ENCODE measurements at regions not wholly inside any gene's neighbourhood (a gene's known extent, or its start where the extent isn't known, plus 50 kb on each side); places are given as distances from the start of the nearest gene placed in this dataset.
"Not testable (repeated sequence)": the region's sequence is repeated elsewhere in the genome, so short reads cannot be mapped to it uniquely, and the experiment has no call there.

DNA sequence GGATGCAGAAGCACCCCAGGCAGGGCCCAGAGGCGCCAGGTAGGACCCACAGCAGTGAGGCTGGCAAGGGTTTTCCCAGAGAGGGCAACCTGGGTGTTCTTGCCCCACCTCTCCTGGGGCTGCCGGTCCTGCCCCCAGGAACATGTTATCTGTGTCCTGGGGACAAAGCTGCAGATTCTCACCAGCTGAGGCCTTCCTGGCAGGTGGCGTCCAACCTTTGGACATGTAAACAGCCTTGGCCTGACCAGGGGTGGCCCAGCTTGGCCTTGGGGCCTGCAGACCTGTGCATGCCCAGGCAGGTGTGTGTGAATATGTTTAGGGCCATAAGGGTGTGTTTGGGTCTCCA, 101.8 kb upstream of the LARP1 start:
- DNase-seq (ENCODE audit: low read depth), result no peak

DNA sequence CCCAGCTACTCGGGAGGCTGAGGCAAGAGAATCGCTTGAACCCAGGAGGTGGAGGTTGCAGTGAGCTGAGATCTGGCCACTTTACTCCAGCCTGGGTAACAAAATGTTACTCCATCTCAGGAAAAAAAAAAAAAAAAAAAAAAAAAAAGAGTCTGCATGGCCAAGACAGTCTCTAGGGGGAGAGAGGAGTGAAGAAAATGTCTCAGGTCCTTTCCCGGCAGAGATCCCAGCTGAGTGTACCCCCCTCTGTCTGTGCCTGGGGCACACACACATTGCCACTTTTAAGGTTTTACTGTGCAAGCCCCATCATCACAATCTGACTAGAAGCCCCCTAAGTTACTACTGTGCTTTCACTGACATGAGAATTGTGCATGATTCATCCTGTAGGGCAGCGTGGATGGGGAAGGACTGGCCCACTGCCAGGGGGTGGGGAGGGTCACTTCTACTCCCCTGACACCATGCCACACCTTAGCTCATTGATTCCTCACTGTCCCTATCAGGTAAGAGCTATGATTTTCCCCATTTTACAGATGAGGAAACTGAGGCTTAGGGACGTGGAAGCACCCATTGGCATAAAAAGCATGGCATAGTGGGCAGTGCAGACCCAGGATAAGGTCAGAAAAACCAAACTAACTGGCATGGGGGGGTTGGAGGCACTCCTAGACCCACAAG, 102.3 kb upstream of the LARP1 start:
- no peak for DNase-seq (ENCODE audit: low read depth)

DNA sequence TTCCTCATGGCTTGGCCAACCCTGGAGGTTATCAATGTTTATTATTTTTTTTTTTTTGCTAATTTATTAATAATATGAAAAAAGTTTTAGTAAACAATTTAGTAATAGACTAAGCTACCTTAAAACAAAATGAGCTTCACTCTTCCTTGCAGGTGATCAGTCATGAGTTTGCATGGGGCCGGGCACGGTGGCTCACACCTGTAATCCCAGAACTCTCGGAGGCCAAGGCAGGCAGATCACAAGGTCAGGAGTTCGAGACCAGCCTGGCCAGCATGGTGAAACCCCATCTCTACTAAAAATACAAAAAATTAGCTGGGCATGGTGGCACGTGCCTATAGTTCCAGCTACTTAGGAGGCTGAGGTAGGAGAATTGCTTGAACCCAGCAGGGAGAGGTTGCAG, 103.4 kb upstream of the LARP1 start:
- DNase-seq (ENCODE audit: low read depth), result not testable (repeated sequence)

DNA sequence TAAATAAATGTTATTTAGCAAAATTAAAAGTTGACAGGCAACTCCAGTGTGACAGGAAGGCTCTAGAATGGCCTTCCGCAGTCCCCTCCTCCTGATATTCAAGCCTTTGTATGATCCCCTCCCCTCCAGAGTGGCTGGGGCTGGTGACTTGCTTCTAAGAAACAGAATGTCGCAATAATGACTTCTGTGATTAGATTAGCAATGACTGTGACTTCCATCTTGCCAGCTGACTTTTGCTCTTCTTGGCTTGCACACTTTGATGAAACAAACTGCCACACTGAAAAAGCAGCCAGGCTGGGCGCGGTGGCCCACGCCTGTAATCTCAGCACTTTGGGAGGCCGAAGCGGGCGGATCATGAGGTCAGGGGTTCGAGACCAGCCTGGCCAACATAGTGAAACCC, 106.5 kb upstream of the LARP1 start:
- DNase-seq (ENCODE audit: low read depth), result no peak

DNA sequence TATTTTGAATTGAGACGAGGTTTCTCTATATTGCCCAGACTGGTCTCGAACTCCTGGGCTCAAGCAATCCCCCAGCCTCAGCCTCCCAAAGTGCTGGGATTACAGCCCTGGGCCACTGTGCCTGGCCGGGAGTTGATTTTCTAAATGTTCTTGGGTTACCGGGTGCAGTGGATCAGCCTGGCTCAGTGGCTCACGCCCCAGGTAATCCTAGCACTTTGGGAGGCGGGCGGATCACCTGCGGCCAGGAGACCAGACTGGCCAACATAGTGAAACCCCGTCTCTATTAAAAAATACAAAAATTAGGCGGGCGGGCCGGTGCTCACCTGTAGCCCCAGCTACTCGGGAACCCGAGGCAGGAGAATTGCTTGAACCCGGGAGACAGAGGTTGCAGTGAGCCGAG, 106.9 kb upstream of the LARP1 start:
- DNase-seq (ENCODE audit: low read depth), result no peak

DNA sequence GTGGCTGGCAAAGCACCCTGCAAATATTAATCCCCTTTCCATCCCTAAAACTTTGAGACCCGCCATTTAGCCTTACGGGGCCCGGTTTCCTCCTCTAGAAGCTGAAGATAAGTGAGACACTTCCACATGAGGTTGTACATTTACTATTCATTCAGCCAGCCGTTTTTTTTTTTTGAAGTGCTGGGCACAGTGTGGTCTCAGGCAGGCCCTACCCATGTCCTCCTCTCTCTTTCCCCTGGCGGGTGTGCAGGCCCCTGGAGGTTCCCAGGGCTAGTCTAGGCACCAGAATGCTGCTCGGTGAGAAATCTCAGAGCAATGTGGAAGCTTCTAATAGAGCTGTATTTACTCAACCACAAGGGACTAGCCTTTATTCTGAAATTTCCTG, 107.4 kb upstream of the LARP1 start:
- DNase-seq (ENCODE audit: low read depth), result no peak

DNA sequence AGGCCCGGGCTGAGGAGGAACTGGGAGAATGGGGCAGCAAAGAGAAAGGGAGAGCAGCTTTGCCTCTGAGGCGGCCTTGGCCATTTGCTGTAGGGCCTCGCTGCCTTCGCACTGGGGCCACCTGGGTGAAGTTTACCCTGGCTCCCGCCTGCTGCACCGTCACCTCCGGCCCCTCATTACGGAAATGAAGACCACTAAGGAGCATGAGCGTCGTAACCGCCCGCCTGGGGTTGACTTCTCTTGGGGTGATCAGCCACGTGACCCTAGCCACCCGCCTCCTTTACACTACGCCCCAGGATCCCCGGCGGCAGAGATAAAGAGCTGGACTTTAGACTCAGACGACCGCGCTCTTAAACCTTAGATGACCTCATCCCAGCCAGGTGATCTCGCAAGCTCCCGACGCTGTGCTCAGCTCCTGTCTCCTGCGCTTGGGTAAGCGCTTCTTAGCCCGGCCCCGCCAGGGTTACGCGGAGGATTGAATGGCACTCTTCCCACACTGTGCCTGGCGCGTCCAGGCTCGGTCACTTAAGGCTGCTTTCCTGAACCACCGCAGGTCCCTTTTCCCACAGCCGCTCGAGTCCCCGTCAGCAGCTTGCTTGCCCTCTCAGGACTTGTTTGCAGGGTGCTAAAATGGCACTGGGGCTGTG, 107.9 kb upstream of the LARP1 start:
- DNase-seq (ENCODE audit: low read depth), result no peak

DNA sequence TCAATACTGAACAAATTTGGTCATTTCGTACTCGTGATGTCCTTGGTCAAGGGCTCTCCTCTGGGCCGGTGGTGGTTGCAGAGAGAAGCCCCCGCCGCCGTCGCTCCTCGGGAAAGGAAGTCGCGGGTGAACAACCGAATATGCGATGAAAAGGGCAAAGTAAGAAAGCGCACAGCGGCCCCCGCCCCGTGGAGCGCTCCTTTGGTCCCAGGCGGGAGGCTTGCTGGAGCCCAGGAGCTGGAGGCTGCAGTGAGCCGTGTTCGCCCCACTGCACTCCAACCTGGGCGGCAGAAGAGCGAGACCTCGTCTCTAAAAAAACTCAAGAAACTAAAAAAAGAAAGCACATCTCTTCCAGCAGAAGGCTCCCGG, 108.4 kb upstream of the LARP1 start:
- no peak for DNase-seq (ENCODE audit: low read depth)

DNA sequence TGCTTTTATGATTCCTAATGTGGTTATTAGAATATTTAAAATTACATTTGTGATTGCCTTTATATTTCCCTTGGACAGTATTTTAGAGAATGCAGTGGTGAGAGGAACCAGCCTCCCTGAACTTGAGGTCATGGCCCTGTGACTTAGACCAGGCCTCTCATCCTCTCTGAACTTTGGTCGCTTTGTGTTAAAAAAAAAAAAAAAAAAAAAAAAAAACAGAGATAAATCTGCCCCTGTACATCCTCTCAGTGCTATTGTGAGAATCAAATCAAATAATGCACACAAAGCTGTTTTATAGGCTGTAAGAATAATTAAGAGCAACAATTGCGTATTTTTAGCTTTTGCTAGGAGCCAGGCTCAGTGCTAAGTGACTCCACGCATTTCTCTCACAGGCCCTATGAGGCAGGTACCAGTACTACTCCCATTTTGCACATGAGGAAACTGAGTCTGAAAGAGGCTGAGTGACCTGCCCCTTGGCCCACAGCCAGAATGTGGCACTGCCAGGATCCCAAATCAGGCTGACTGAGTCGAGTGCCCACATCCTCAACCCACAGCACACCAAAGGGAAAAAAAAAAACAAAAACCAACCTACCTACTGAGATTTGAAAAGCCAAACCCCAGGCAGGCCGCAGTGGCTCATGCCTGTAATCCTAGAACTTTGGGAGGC, 110.3 kb upstream of the LARP1 start:
- no peak for DNase-seq (ENCODE audit: low read depth)

DNA sequence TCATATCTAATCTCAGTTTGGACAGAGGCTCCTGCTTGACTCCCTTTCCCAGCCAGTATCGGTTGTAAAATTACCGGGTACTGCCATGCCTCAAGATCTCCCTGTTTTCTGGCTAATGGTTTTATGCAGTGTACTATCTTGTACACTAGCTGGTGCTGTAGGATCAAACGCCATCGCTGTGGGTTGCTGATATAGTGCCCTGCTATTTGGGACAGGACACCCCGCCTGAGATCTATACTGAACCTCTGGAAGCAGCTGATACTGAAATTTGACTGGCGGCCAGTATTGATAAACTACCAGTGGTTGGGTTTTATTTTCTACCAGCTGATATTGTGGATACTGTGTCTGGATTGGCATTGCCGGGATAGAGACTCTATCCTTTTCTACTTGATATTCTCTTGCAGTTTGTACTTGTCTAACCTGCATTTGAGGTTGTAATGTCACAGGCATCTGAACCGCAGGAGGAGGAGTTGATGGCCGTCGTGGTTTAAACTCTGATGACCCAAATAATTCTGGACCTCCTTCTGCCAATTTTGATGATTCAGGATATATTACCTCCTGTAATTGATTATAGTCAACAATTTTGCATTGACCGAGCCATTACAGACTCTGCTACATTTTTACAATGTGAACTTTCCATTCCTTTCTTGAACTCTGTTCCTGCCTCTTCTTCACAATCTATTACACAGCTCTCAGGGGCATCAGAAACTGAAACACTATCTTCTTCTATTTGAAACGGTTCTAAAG, 112.5 kb upstream of the LARP1 start:
- no peak for DNase-seq (ENCODE audit: low read depth)

DNA sequence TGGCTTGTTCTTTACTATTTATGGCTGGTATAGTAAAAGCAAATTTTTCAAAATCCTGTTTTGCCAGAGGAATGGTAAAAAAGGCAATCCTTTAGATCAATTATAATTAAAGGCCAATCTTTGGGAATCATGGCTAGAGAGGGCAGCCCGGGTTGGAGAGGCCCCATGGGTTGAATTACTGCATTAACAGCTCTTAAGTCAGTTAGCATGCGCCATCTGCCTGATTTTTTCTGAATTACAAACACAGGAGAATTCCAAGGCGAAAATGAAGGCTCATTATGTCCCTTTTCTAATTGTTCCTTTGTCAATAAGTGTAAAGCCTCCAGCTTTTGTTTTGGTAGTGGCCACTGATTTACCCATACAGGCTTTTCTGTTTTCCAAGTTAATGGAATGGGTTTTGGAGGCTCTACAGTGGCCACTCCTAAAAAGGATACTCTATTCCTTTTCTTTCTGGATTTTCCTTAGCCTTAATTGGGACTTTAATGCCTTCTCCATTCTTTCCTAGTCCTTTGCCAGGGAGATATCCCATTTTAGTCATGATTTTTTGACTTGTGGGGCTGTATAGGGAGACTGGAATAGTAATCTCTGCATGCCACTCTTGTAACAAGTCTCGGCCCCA, 114.9 kb upstream of the LARP1 start:
- DNase-seq (ENCODE audit: low read depth), result not testable (repeated sequence)

DNA sequence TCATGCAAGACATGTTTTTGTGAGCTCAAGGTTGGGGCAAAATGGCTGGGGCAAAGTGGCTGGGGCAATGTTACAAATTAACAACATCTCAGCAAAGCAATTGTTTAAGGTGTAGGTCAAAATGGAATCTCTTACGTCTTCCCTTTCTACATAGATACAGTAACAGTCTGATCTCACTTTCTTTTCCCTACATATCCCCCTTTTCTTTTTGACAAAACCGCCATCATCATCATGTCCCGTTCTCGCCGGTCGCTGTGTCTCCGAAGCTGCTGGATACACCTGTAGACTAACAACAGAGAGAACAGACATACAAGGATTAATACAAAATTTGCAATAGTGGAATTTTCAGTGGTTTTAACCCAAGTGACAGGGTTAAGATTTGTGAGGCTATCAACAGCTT, 118.4 kb upstream of the LARP1 start:
- not testable (repeated sequence) for DNase-seq (ENCODE audit: low read depth)

DNA sequence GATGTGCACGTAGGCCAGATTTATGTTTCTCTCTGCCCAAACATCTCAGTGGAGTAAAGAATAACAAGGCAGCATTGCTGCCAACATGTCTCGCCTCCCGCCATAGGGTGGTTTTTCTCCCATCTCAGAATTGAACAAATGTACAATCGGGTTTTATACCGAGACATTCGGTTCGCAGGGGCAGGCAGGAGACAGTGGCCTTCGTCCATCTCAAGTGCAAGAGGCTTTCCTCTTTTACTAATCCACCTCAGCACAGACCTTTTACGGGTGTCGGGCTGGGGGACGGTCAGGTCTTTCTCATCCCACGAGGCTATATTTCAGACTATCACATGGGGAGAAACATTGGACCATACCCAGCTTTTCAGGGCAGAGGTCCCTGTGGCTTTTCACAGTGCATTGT, 118.9 kb upstream of the LARP1 start:
- not testable (repeated sequence) for DNase-seq (ENCODE audit: low read depth)

DNA sequence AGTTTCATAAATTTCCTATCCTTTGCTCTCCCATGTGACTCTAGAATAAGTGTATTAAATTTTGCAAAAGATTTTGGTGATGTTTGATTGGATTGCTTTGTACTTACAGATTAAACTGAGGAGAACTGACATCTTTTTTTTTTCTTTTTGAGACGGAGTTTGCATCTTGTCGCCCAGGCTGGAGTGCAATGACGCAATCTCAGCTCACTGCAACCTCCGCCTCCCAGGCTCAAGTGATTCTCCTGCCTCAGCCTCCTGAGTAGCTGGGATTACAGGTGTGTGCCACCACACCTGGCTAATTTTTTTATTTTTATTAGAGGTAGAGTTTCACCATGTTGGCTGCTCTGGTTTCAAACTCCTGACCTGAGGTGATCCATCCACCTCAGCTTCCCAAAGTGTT, 121.4 kb upstream of the LARP1 start:
- not testable (repeated sequence) for DNase-seq (ENCODE audit: low read depth)

DNA sequence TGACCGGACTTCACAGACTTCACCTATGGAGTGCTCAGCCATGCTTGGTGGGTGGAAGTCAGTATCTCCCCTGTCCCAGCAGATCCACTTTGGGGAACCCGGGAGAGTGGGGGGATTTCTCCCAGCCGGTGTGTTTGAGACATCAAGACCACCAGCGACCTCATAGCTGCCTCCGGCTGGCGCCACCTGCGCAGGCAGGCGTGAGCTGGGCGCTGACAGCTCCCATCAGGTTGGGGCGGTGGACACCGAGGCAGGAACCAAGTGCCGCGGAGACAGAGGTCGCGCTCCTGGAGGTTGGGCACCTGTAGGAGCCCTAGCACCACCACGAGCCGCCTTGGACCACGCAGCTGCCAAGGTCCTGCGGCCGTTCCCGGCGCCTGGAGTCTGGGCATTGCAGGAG, 124.0 kb upstream of the LARP1 start:
- DNase-seq (ENCODE audit: low read depth), result no peak

DNA sequence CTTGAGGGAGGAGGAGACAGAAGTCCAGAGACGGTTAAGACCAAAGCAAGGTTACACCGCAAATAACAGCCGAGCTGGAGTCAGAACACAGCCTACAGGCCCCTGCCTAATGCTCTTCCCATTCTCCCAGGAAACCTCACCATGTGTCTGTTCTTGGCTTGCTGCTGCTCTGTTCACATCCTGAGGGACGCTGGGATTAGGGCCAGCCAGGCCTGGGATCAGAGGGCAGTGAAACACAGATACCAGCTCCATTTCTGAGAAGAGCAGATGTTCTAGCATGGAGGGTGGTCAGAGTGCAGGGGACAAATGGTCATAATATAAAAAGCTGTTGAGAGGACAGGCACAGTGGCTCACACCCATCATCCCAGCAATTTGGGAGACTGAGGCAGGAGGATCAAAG, 124.8 kb upstream of the LARP1 start:
- no peak for DNase-seq (ENCODE audit: low read depth)

DNA sequence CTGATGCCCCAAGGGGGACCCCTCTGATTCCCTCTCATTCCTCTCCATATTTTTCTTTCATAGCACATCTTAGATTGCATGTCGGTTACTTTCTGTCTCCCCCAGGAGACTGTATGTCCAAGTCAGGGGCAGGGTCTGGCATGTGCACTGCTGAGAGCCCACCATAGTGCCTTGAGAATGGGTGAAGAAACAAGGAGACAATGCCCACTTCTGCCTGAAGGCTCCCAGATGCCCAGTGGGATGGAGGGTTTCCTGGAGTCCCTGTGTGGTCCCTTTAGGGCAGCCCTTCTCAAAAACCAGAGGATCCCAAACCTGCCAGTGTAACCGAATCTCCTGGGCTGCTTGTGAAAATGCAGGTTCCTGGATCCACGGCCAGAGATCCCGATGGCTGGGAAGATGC, 126.5 kb upstream of the LARP1 start:
- no peak for DNase-seq (ENCODE audit: low read depth)

DNA sequence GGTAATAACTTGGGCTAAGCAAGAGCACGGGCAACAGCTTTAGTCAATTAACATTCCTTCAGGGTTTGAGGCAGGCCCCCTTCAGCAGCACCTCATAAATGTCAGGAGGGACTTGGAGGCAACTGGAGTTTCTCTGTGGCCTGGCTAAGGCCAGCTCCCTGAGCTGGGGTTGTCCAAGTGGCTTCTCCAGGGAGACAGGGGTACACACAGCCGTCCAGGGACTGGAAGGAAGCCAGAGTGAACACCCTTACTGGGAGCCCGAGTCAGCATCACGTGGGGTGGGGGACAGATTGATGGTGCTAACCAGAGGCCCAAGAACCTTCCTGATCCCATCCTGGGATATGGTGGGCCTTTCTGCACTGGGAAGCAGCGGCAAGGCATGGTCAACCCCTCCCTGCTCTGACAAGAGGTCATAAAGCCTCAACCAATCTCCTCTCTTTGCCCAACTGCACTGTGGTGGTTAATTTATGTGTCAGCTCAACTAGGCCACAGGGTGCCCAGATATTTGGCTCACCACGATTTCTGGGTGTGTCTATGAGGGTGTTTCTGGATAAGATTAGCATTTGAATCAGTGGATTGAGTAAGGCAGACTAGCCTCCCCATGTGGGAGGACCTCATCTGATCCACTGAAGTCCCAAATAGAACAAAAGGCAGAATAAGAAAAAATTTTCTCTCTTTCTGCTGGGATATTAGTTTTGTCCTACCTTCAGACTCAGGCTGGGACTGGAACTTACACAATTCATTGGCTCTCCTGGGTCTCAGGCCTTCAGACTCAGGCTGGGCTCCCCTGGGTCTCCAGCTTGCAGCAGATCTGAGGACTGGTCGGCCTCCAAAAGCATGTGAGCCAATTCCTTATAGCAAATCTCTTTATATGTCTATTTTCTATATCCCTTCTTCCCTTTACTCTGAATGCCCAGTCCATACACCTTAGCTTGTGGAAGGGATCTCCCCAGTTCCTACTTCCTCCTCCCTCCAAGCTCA, 127.2 kb upstream of the LARP1 start:
- DNase-seq (ENCODE audit: low read depth), result no peak

DNA sequence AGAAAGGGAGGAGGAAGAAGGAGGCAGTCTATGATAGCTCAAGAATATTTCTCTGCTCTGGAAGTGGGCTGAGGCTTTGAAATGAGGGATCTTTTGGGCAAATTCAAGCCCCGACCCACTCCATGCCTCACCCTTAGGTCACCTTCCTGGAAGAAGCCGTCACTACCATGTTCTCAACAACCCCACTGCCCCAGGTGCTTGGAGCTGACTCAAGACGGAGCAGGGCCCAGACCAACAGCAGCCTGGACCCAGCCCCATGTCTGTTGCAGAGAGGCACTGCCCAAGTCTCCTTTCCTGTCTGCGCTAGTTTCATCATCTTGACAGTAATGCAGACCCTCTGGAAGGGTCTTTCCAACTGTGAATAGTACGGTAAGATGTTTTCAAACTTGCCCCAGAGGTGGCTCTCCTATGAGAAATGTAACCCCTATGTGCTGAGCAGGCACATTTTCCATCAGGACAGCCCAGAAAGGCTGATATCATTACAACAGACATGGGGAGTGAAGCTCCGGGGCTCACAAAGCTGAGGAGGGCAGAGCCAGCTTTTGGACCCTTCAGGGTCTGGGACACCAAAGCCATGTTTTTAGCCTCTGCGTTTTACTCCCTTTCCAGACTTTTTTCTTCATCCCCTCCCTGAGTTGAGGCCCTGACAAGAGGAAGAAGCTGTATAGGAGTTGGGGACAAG, 128.2 kb upstream of the LARP1 start:
- DNase-seq (ENCODE audit: low read depth), result no peak

DNA sequence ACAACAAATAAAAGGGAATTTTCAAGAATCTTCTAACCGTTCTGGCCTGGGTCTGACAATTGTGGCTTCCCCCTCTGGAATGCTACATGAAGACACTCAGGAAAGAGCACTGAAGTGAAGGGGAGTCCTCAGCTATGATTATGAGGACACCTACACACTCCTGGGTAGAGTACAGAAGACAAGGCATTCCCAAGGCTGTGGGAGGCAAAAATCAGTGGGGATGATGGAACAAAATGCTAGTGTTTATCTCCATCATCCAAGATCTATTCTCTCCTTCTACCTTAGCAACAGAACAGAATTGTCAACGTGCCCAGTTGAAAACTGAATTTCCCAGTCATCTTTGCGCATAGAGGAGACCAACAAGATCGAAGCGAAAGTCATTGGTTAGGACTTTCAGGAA, 130.1 kb upstream of the LARP1 start:
- no peak for DNase-seq (ENCODE audit: low read depth)

DNA sequence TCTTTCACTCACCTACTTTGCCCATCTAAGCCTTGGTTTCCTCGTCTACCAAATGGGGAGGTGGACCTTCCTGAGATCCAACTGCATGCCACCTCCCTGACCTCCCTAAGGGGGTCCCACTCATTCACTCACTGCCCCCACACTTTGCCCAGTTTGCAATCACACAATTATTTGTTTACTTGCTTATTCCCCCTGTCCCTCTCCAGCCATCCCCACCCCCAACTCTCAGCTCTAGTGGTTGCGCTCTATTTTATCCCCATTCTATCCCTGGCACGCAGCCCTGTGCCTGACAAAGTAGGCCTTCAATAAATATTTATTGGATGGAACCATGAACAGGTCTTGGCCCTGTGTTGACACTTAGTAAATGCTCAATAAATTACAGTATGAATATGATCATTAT, 130.8 kb upstream of the LARP1 start:
- no peak for DNase-seq (ENCODE audit: low read depth)
